Fibroblast of lung (primary cell): ENCODE measurements at regions not wholly inside any gene's neighbourhood (a gene's known extent, or its start where the extent isn't known, plus 50 kb on each side); places are given as distances from the start of the nearest gene placed in this dataset.

Source experiments
- DNase-seq, 2 donors: peaks; one replicate each; pipeline versions ENCODE4 v3.0.0 to v3.0.0-alpha.2; 2010; ENCODE audit warnings: low read depth in 2 of 2
- H2AFZ ChIP-seq: 2 replicates; pipeline ENCODE4 v1.5.1; 2012; ENCODE audit warnings: low read length, control low read depth, inconsistent platforms
- H3K27ac ChIP-seq: 2 replicates; pipeline ENCODE4 v1.5.1; 2011; ENCODE audit warnings: low read length, control low read depth; ENCODE audit not compliant: insufficient read depth
- H3K27me3 ChIP-seq: 2 replicates; pipeline ENCODE4 v1.5.1; 2011; ENCODE audit warnings: mild to moderate bottlenecking, low read length; ENCODE audit not compliant: control insufficient read depth, insufficient read depth
- H3K36me3 ChIP-seq: 2 replicates; pipeline ENCODE4 v1.5.1; 2011; ENCODE audit warnings: low read length; ENCODE audit not compliant: control insufficient read depth, insufficient read depth
- H3K4me1 ChIP-seq: 2 replicates; pipeline ENCODE4 v1.5.1; 2011; ENCODE audit warnings: low read length; ENCODE audit not compliant: control insufficient read depth, insufficient read depth; ENCODE audit errors: extremely low read depth
- H3K4me2 ChIP-seq: 2 replicates; pipeline ENCODE4 v1.5.1; 2011; ENCODE audit warnings: low read length, control low read depth; ENCODE audit not compliant: insufficient read depth; ENCODE audit errors: extremely low read depth
- H3K4me3 ChIP-seq, 4 experiments: fragments of 200-600 bp in 1 of 4; sonication (generic) in 1 of 4; replicated peaks in 1 of 4; 2 replicates each; pipeline ENCODE4 v1.5.1; 2011 to 2016; ENCODE audit warnings: low read length in 4 of 4, low read depth in 3 of 4, mild to moderate bottlenecking in 3 of 4, control low read depth in 2 of 4, inconsistent platforms in 1 of 4, mixed read lengths in 1 of 4; ENCODE audit not compliant: insufficient read depth in 1 of 4; ENCODE audit errors: control extremely low read depth in 1 of 4
- H3K79me2 ChIP-seq: 2 replicates; pipeline ENCODE4 v1.5.1; 2012; ENCODE audit warnings: mild to moderate bottlenecking, low read length, inconsistent platforms; ENCODE audit not compliant: control insufficient read depth, insufficient read depth
- H3K9ac ChIP-seq: 2 replicates; pipeline ENCODE4 v1.5.1; 2011; ENCODE audit warnings: mild to moderate bottlenecking, low read length, control low read depth; ENCODE audit not compliant: insufficient read depth
- H3K9me3 ChIP-seq: 2 replicates; pipeline ENCODE4 v1.5.1; 2012; ENCODE audit warnings: low read depth, low read length; ENCODE audit not compliant: control insufficient read depth, insufficient read depth
- H4K20me1 ChIP-seq: 2 replicates; pipeline ENCODE4 v1.5.1; 2011; ENCODE audit warnings: low read length; ENCODE audit not compliant: control insufficient read depth, insufficient read depth; ENCODE audit errors: extremely low read depth
- EZH2 ChIP-seq: IDR thresholded peaks from 2 replicates; pipeline ENCODE4 v1.5.1; 2012; ENCODE audit warnings: low read length, control low read depth, mild to moderate bottlenecking; ENCODE audit errors: missing control alignments
- TF ChIP-seq, protein P1 (sequence below), 2 donors: IDR thresholded peaks in 1 of 2; conservative IDR thresholded peaks in 1 of 2; 1 replicate in 1 of 2; 2 replicates in 1 of 2; pipeline ENCODE4 v1.5.1; 2011 to 2012; ENCODE audit warnings: low read length in 2 of 2, control low read depth in 1 of 2, inconsistent platforms in 1 of 2, low read depth in 1 of 2, mild to moderate bottlenecking in 1 of 2

GRCh38 chr4:59869056-59869455, 1331.1 kb upstream of the ADGRL3 start:
- no peaks in the 10 kb centered on the region for H3K9me3 ChIP-seq
- H3K27me3 ChIP-seq, result no peaks in the 10 kb centered on the region
- H3K79me2 ChIP-seq, result no peaks in the 10 kb centered on the region
- H3K9ac ChIP-seq, result no peak overlapping the region
- H4K20me1 ChIP-seq, result no peaks in the 10 kb centered on the region
- no peak overlapping the region for H3K27ac ChIP-seq
- H3K4me1 ChIP-seq, result no peaks in the 10 kb centered on the region
- no peak for TF ChIP-seq EZH2
- no peaks in the 10 kb centered on the region for H3K36me3 ChIP-seq
- H3K4me3 ChIP-seq, result no peak overlapping the region
- H3K4me2 ChIP-seq, result no peak overlapping the region
- H2AFZ ChIP-seq, result no peak overlapping the region
- DNase-seq, result no peak

GRCh38 chr4:59869559-59869958, 1330.6 kb upstream of the ADGRL3 start:
- H3K9ac ChIP-seq, result no peak overlapping the region
- H3K79me2 ChIP-seq, result no peaks in the 10 kb centered on the region
- H4K20me1 ChIP-seq, result no peaks in the 10 kb centered on the region
- no peaks in the 10 kb centered on the region for H3K9me3 ChIP-seq
- TF ChIP-seq, protein P1, sequence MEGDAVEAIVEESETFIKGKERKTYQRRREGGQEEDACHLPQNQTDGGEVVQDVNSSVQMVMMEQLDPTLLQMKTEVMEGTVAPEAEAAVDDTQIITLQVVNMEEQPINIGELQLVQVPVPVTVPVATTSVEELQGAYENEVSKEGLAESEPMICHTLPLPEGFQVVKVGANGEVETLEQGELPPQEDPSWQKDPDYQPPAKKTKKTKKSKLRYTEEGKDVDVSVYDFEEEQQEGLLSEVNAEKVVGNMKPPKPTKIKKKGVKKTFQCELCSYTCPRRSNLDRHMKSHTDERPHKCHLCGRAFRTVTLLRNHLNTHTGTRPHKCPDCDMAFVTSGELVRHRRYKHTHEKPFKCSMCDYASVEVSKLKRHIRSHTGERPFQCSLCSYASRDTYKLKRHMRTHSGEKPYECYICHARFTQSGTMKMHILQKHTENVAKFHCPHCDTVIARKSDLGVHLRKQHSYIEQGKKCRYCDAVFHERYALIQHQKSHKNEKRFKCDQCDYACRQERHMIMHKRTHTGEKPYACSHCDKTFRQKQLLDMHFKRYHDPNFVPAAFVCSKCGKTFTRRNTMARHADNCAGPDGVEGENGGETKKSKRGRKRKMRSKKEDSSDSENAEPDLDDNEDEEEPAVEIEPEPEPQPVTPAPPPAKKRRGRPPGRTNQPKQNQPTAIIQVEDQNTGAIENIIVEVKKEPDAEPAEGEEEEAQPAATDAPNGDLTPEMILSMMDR (conservative IDR thresholded peaks at IDR 0.05 in 1 of 2, IDR thresholded peaks at IDR 0.05 in 1 of 2; ENCODE audit: low read depth in 1 of 2, low read length in 2 of 2), result no peak
- TF ChIP-seq EZH2, result no peak
- DNase-seq, result no peak
- no peak overlapping the region for H3K4me3 ChIP-seq
- no peak overlapping the region for H2AFZ ChIP-seq
- H3K36me3 ChIP-seq, result no peaks in the 10 kb centered on the region
- H3K4me1 ChIP-seq, result no peaks in the 10 kb centered on the region
- H3K27me3 ChIP-seq, result no peaks in the 10 kb centered on the region
- no peak overlapping the region for H3K27ac ChIP-seq
- H3K4me2 ChIP-seq, result no peak overlapping the region

DNA sequence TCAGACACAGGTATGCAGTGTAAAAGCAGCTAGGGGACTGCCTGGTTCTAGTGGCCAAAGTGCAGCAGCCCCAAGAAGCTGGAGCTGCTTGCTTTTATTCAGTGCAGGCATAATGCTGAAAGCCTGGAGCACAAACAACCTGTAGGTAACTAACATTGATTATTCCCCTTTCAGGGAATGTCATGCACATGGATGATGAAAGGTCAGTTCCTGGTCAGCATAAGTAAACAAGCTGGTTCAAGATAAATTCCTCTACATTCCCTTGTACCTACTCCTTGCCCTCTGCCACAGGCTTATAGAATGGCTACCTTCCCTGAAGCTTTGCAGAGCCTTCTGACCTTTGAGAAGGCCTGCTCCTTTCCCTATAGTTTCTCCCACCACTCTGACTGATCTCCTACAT, 1318.5 kb upstream of the ADGRL3 start:
- H3K27me3 ChIP-seq, result no peaks in the 10 kb centered on the region
- no peak overlapping the region for H3K4me2 ChIP-seq
- no peaks in the 10 kb centered on the region for H3K79me2 ChIP-seq
- H3K36me3 ChIP-seq, result no peaks in the 10 kb centered on the region
- H3K4me1 ChIP-seq, result no peaks in the 10 kb centered on the region
- TF ChIP-seq, protein P1 (conservative IDR thresholded peaks at IDR 0.05 in 1 of 2, IDR thresholded peaks at IDR 0.05 in 1 of 2; ENCODE audit: low read depth in 1 of 2, low read length in 2 of 2), result no peak
- no peak for TF ChIP-seq EZH2
- H3K4me3 ChIP-seq, result no peak overlapping the region
- H2AFZ ChIP-seq, result no peak overlapping the region
- H4K20me1 ChIP-seq, result no peaks in the 10 kb centered on the region
- no peak for DNase-seq
- H3K9ac ChIP-seq, result no peak overlapping the region
- H3K27ac ChIP-seq, result no peak overlapping the region
- H3K9me3 ChIP-seq, result no peaks in the 10 kb centered on the region
